ENCODE measurements at regions not wholly inside any gene's neighbourhood (a gene's known extent, or its start where the extent isn't known, plus 50 kb on each side); places are given as distances from the start of the nearest gene placed in this dataset.

- no peak for TF ChIP-seq MEF2A (IDR thresholded peaks at IDR 0.05; ENCODE audit: borderline replicate concordance, low read depth)
- no peak for TF ChIP-seq EP300 (IDR thresholded peaks at IDR 0.05; ENCODE audit: borderline replicate concordance in 1 of 2, low read depth in 1 of 2, low read length in 1 of 2)
- no peak for TF ChIP-seq CTCF (IDR thresholded peaks at IDR 0.05)
Observed at GRCh38 chr7:57300747-57301146, 149.2 kb upstream of the ZNF716 start.
